Choroid plexus epithelial cell (primary cell): ENCODE measurements at regions not wholly inside any gene's neighbourhood (a gene's known extent, or its start where the extent isn't known, plus 50 kb on each side); places are given as distances from the start of the nearest gene placed in this dataset.
"Not testable (repeated sequence)": the region's sequence is repeated elsewhere in the genome, so short reads cannot be mapped to it uniquely, and the experiment has no call there.

Experiments
- DNase-seq: peaks from one replicate; pipeline ENCODE4 v3.0.0-alpha.2; 2010; ENCODE audit warnings: low read depth
- H3K4me3 ChIP-seq: 2 replicates; pipeline ENCODE4 v1.5.1; 2011; ENCODE audit warnings: low read depth, mild to moderate bottlenecking, control low read depth, low read length, moderate library complexity
- CTCF ChIP-seq: conservative IDR thresholded peaks from 2 replicates; pipeline ENCODE4 v1.5.1; 2011; ENCODE audit warnings: low read depth, mild to moderate bottlenecking, control low read depth, inconsistent platforms, low read length, moderate library complexity

DNA sequence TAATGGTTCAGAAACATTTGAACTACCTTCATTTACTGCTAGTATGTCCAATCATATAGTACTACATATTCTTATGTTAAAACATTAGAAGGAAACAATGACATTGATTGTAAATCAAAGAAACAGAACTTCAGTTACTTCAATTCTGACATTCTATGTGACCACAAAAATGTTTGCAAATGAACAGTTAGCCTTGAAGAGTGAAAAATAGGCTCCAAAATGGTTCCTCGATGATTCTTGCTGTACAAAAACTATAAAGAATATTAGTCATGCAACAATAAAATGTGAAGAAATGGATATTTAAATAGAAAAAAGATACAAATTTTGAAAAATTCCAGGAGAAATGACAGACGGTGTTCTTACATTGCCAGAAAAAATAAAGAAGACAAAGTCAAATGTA, 686.9 kb downstream of the BCKDHB start:
- DNase-seq, result no peak
- H3K4me3 ChIP-seq, result no peak overlapping the region
- TF ChIP-seq CTCF, result no peak

DNA sequence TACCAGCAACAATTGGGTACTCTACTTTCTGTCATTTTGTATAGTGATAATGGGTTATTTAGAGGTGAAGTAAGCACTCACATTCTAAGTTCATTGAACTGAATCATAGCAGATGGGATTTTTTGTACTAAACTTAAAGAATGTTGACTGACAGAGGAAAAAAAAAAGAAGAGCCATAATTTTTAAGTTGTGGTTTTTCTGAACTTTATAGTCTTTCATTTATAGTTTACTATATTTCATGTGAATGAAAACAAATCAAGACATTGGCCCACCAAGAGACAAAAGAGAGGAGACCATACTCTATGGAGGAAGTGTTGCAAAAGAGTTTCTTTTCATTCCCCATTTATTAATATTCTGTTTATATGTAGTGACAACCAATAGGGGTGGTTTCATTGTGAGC, 685.7 kb downstream of the BCKDHB start:
- no peak for TF ChIP-seq CTCF
- H3K4me3 ChIP-seq, result no peak overlapping the region
- DNase-seq, result no peak

GRCh38 chr6:80789912-80790570, 683.6 kb downstream of the BCKDHB start:
- DNase-seq, result peak; percentile 21
- no peak for TF ChIP-seq CTCF
- H3K4me3 ChIP-seq, result no peak overlapping the region

DNA sequence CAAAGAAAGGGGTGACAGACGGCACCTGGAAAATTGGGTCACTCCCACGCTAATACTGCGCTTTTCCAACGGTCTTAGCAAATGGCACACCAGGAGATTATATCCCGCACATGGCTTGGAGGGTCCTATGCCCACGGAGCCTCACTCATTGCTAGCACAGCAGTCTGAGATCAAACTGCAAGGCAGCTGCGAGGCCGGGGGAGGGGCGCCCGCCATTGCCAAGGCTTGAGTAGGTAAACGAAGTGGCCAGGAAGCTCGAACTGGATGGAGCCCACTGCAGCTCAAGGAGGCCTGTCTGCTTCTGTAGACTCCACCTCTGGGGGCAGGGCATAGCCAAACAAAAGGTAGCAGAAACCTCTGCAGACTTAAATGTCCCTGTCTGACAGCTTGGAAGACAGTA, 676.8 kb downstream of the BCKDHB start:
- DNase-seq, result not testable (repeated sequence)

GRCh38 chr6:80771941-80772340, 665.5 kb downstream of the BCKDHB start:
- TF ChIP-seq CTCF, result no peak
- H3K4me3 ChIP-seq, result no peak overlapping the region
- DNase-seq, result peak; percentile 60

More for the DNA sequence above, 676.8 kb downstream of the BCKDHB start:
- H3K4me3 ChIP-seq, result not testable (repeated sequence)

DNA sequence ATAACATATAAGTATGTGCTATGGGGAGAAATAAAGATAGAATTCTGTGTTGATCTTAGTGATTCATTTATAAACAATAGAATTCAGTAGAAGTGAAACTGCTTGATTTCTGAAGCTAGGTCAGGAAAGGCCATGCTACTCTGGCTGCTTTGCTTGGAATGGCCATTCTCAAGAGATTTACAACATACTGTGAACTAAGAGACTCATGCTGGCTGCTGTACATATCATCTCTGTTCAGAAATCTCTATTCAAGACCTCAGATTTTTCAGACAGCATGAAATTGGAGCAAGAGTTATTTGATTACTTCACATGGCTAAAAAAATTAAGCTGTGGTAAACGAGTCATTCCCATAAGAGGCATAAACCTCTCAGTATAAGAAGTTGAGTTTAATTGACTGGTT, 662.6 kb downstream of the BCKDHB start:
- DNase-seq, result peak; percentile 87
- TF ChIP-seq CTCF, result no peak
- no peak overlapping the region for H3K4me3 ChIP-seq

- DNase-seq, result peak; percentile 81
- TF ChIP-seq CTCF, result no peak
- no peak overlapping the region for H3K4me3 ChIP-seq
Observed at GRCh38 chr6:80767808-80768207, 661.3 kb downstream of the BCKDHB start.

- no peak overlapping the region for H3K4me3 ChIP-seq
- no peak for DNase-seq
- no peak for TF ChIP-seq CTCF
Observed at GRCh38 chr6:80744213-80744612, 637.7 kb downstream of the BCKDHB start.
